ENCODE measurements at regions not wholly inside any gene's neighbourhood (a gene's known extent, or its start where the extent isn't known, plus 50 kb on each side); places are given as distances from the start of the nearest gene placed in this dataset.

- Histone ChIP-seq H3K36me3 (ENCODE audit: control insufficient read depth in 2 of 2, insufficient read depth in 2 of 2, low read length in 2 of 2) (no peaks in the 10 kb centered on the region), H3K9me3 (ENCODE audit: control insufficient read depth in 2 of 2, low read length in 2 of 2) (no peaks in the 10 kb centered on the region), H3K4me1 (ENCODE audit: control insufficient read depth, insufficient read depth, low read length) (peaks cover 7% of the 10 kb centered on the region), H3K27ac (ENCODE audit: low read length) (no peak overlapping the region), H3K9ac (ENCODE audit: low read length in 2 of 2) (no peak overlapping the region), H3K27me3 (ENCODE audit: control insufficient read depth in 1 of 2, insufficient read depth in 2 of 2, low read length in 2 of 2) (peaks cover 15 to 39% of the 10 kb centered on the region in 2 donors), H3K4me3 (ENCODE audit: low read length in 2 of 2) (peak overlapping the region; percentile 31 to 47)
Observed at GRCh38 chr17:79137015-79137788, 62.6 kb downstream of the ENGASE start.

DNA sequence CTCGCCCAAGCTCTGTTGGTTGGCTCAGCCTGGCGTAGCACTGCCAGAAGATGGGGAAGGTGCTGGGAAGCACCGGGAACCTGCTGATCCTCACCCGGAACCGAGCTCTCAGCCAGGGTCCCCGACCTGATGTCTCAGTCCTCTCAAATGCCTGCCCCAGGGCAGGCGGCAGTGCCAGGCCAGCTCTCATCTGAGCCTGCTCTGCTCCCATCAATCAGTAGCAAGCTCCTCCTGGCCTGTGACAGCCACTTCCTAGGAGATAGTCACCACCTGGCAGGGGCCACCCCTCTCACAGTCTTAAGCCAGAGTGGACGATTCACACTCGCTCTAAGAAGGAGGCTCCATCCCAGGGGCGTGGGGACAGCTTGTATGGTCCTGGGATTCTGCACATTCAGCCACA, 62.0 kb downstream of the ENGASE start:
- H3K9ac ChIP-seq (ENCODE audit: low read length in 2 of 2): no peak overlapping the region
- no peak overlapping the region for H3K27ac ChIP-seq (ENCODE audit: low read length)
- H3K36me3 ChIP-seq (ENCODE audit: control insufficient read depth in 2 of 2, insufficient read depth in 2 of 2, low read length in 2 of 2): no peaks in the 10 kb centered on the region
- peaks cover 7% of the 10 kb centered on the region for H3K4me1 ChIP-seq (ENCODE audit: control insufficient read depth, insufficient read depth, low read length)
- H3K27me3 ChIP-seq (ENCODE audit: control insufficient read depth in 1 of 2, insufficient read depth in 2 of 2, low read length in 2 of 2): peaks cover 15 to 39% of the 10 kb centered on the region in 2 donors
- H3K4me3 ChIP-seq (ENCODE audit: low read length in 2 of 2): no peak overlapping the region
- H3K9me3 ChIP-seq (ENCODE audit: control insufficient read depth in 2 of 2, low read length in 2 of 2): no peaks in the 10 kb centered on the region
